BJ (cell line): ENCODE measurements at regions not wholly inside any gene's neighbourhood (a gene's known extent, or its start where the extent isn't known, plus 50 kb on each side); places are given as distances from the start of the nearest gene placed in this dataset.

Source experiments
- CTCF ChIA-PET: fragments of 350-600 bp; formaldehyde crosslinking; extraction: SDS; loops from one replicate; lab custom pipeline; 2021; ENCODE audit warnings: antibody characterized with exemption, inconsistent platforms; lab: Yijun Ruan, JAX
- POLR2A ChIA-PET: fragments of 300-600 bp; sonication (Branson Sonifier 250); formaldehyde crosslinking; extraction: SDS; loops from one replicate; lab custom pipeline; 2021; ENCODE audit warnings: antibody characterized with exemption; lab: Charles Lee
- DNase-seq: peaks from one replicate; pipeline ENCODE4 v3.0.0-alpha.2; 2011; ENCODE audit warnings: low read depth
- H3K27me3 ChIP-seq: 2 replicates; pipeline ENCODE4 v1.6.0; 2011; ENCODE audit warnings: low read length; ENCODE audit not compliant: control insufficient read depth, insufficient read depth
- H3K36me3 ChIP-seq: 2 replicates; pipeline ENCODE4 v1.5.1; 2011; ENCODE audit warnings: low read length; ENCODE audit not compliant: control insufficient read depth, insufficient read depth
- H3K4me3 ChIP-seq: 2 replicates; pipeline ENCODE4 v1.5.1; 2011; ENCODE audit warnings: low read depth, mild to moderate bottlenecking, control low read depth, low read length
- CTCF ChIP-seq: IDR thresholded peaks from 2 replicates; pipeline ENCODE4 v1.5.1; 2011; ENCODE audit warnings: low read depth, mild to moderate bottlenecking, control low read depth, inconsistent platforms, low read length, moderate library complexity; ENCODE audit not compliant: insufficient read depth

GRCh38 chr20:55461519-55461918, 543.8 kb downstream of the CBLN4 start:
- CTCF ChIA-PET, result no interaction called here
- Histone ChIP-seq H3K27me3 (no peaks in the 10 kb centered on the region), H3K36me3 (no peaks in the 10 kb centered on the region), H3K4me3 (no peak overlapping the region)
- TF ChIP-seq CTCF, result no peak
- POLR2A ChIA-PET, result no interaction called here
- DNase-seq, result no peak

- CTCF ChIA-PET, result no interaction called here
- H3K36me3 ChIP-seq, result no peaks in the 10 kb centered on the region
- no peak for TF ChIP-seq CTCF
- POLR2A ChIA-PET, result no interaction called here
- no peak overlapping the region for H3K4me3 ChIP-seq
- no peak for DNase-seq
- H3K27me3 ChIP-seq, result no peaks in the 10 kb centered on the region
These were observed 548.9 kb downstream of the CBLN4 start for GRCh38 chr20:55456316-55456940.

- Histone ChIP-seq H3K27me3 (no peaks in the 10 kb centered on the region), H3K4me3 (no peak overlapping the region), H3K36me3 (no peaks in the 10 kb centered on the region)
- CTCF ChIA-PET, result no interaction called here
- no peak for DNase-seq
- POLR2A ChIA-PET, result no interaction called here
- no peak for TF ChIP-seq CTCF
These were observed 556.2 kb downstream of the CBLN4 start for GRCh38 chr20:55449091-55449490.

- POLR2A ChIA-PET, result no interaction called here
These were observed 559.0 kb downstream of the CBLN4 start for GRCh38 chr20:55446301-55446700.

GRCh38 chr20:55439070-55439469, 566.2 kb downstream of the CBLN4 start:
- TF ChIP-seq CTCF, result no peak
- Histone ChIP-seq H3K36me3 (no peaks in the 10 kb centered on the region), H3K4me3 (no peak overlapping the region), H3K27me3 (no peaks in the 10 kb centered on the region)
- DNase-seq, result no peak
- POLR2A ChIA-PET, result no interaction called here
- CTCF ChIA-PET, result no interaction called here

More at GRCh38 chr20:55446301-55446700, 559.0 kb downstream of the CBLN4 start:
- H3K4me3 ChIP-seq, result no peak overlapping the region
- H3K36me3 ChIP-seq, result no peaks in the 10 kb centered on the region
- no peaks in the 10 kb centered on the region for H3K27me3 ChIP-seq
- CTCF ChIA-PET, result no interaction called here
- no peak for TF ChIP-seq CTCF
- no peak for DNase-seq
